GM12878 (cell line): ENCODE measurements at regions not wholly inside any gene's neighbourhood (a gene's known extent, or its start where the extent isn't known, plus 50 kb on each side); places are given as distances from the start of the nearest gene placed in this dataset.

Experiments used
- ATAC-seq: fragments of 200-7000 bp; cut with Tn5 transposase; 3 replicates; pipeline ENCODE4 v1.9.1; 2020; ENCODE audit warnings: mild to moderate bottlenecking, moderate library complexity
- BruUV-seq: library from RNA; stranded (reverse); fragments of 400-500 nt; replicated peaks from 2 replicates; lab custom pipeline; 2021; lab: Mats Ljungman, UMichigan
- CTCF ChIA-PET: fragments of 300-600 bp; sonication (Branson Sonifier 250); formaldehyde crosslinking; extraction: SDS; loops from one replicate; lab custom pipeline; 2021; ENCODE audit warnings: inconsistent platforms; lab: Yijun Ruan, JAX
- POLR2A ChIA-PET: fragments of 350-600 bp; formaldehyde crosslinking; extraction: SDS; loops from one replicate; lab custom pipeline; 2021; ENCODE audit warnings: inconsistent platforms; lab: Charles Lee
- RAD21 ChIA-PET: fragments of 300-600 bp; sonication (Branson Sonifier 250); formaldehyde crosslinking; loops from one replicate; lab custom pipeline; 2023; ENCODE audit warnings: antibody characterized with exemption; ENCODE audit not compliant: unreplicated experiment; lab: Charles Lee
- SMC1A ChIA-PET: fragments of 300-600 bp; sonication (Branson Sonifier 250); formaldehyde crosslinking; loops from one replicate; lab custom pipeline; 2023; ENCODE audit not compliant: unreplicated experiment, uncharacterized antibody; lab: Charles Lee
- DNase-seq: peaks from one replicate; pipeline ENCODE4 v3.0.0-alpha.2; 2011; ENCODE audit warnings: low read depth, low spot score
- FAIRE-seq: peaks from 3 replicates; lab custom pipeline; 2011; peaks lifted over from hg19 to GRCh38; lab: Jason Lieb, UNC
- H2AFZ ChIP-seq: 2 replicates; pipeline ENCODE4 v1.6.0; 2011; ENCODE audit warnings: low read depth, low read length, control low read depth; ENCODE audit not compliant: control insufficient read depth
- H3K27ac ChIP-seq: 2 replicates; pipeline ENCODE4 v1.5.1; 2011; ENCODE audit warnings: control low read depth; ENCODE audit not compliant: control insufficient read depth, insufficient read depth
- H3K27me3 ChIP-seq, 2 experiments: replicated peaks in 1 of 2; 2 replicates each; pipeline versions ENCODE4 v1.6.0 to v1.6.1; 2011; ENCODE audit warnings: low read length in 1 of 2; ENCODE audit not compliant: control insufficient read depth in 2 of 2, insufficient read depth in 2 of 2
- H3K36me3 ChIP-seq, 2 experiments: 2 replicates each; pipeline ENCODE4 v1.5.1; 2011; ENCODE audit warnings: low read length in 1 of 2; ENCODE audit not compliant: control insufficient read depth in 2 of 2, insufficient read depth in 2 of 2
- H3K4me1 ChIP-seq: 2 replicates; pipeline ENCODE4 v1.6.1; 2011; ENCODE audit warnings: mild to moderate bottlenecking, low read length, moderate library complexity, mixed read lengths; ENCODE audit not compliant: control insufficient read depth, insufficient read depth
- H3K4me2 ChIP-seq: 2 replicates; pipeline ENCODE4 v1.6.0; 2011; ENCODE audit warnings: control low read depth; ENCODE audit not compliant: control insufficient read depth, insufficient read depth
- H3K4me3 ChIP-seq: fragments of 200-600 bp; sonication (generic); 2 replicates; pipeline ENCODE4 v1.5.1; 2016
- H3K79me2 ChIP-seq: 2 replicates; pipeline ENCODE4 v1.6.0; 2011; ENCODE audit warnings: low read length; ENCODE audit not compliant: control insufficient read depth, insufficient read depth
- H3K9ac ChIP-seq: 2 replicates; pipeline ENCODE4 v1.8.0; 2011; ENCODE audit warnings: low read length, control low read depth, mixed read lengths; ENCODE audit not compliant: control insufficient read depth, insufficient read depth
- H3K9me3 ChIP-seq: replicated peaks from 3 replicates; pipeline ENCODE4 v1.5.1; 2011; ENCODE audit warnings: mild to moderate bottlenecking, low read length; ENCODE audit not compliant: control insufficient read depth, insufficient read depth
- H4K20me1 ChIP-seq: 2 replicates; pipeline ENCODE4 v1.6.0; 2011; ENCODE audit not compliant: control insufficient read depth, insufficient read depth
- ASH2L ChIP-seq: fragments of 300-600, 200-600 bp; sonication (generic); IDR thresholded peaks from 2 replicates; pipeline ENCODE4 v1.6.1; 2017; ENCODE audit warnings: low read depth, mild to moderate bottlenecking, borderline replicate concordance
- ATF3 ChIP-seq: IDR thresholded peaks from 2 replicates; pipeline ENCODE4 v1.6.1; 2011; ENCODE audit warnings: low read depth, mild to moderate bottlenecking, low read length, moderate library complexity, borderline replicate concordance; ENCODE audit errors: extremely low read depth
- CEBPB ChIP-seq, 2 experiments: fragments of 150-350 bp in 1 of 2; IDR thresholded peaks; 2 replicates each; pipeline ENCODE4 v1.6.1; 2012 to 2014; ENCODE audit warnings: low read depth in 2 of 2, low read length in 2 of 2, borderline replicate concordance in 1 of 2, inconsistent platforms in 1 of 2
- CREM ChIP-seq: IDR thresholded peaks from 2 replicates; pipeline ENCODE4 v1.6.1; 2014; ENCODE audit warnings: antibody characterized with exemption, low read depth
- E2F4 ChIP-seq: IDR thresholded peaks from 2 replicates; pipeline ENCODE4 v1.6.1; 2012; ENCODE audit warnings: low read depth, low read length, improper control_type of control experiment
- NFXL1 ChIP-seq: fragments of 450-650 bp; IDR thresholded peaks from 2 replicates; pipeline ENCODE4 v1.6.1; 2017; ENCODE audit warnings: antibody characterized with exemption, mild to moderate bottlenecking, borderline replicate concordance
- NFYA ChIP-seq: IDR thresholded peaks from 2 replicates; pipeline ENCODE4 v1.6.1; 2011; ENCODE audit warnings: low read depth, mild to moderate bottlenecking, low read length, improper control_type of control experiment, borderline replicate concordance
- NFYB ChIP-seq: IDR thresholded peaks from 2 replicates; pipeline ENCODE4 v1.6.1; 2011; ENCODE audit warnings: low read depth, mild to moderate bottlenecking, low read length, improper control_type of control experiment, moderate library complexity; ENCODE audit not compliant: insufficient read depth
- PRDM15 ChIP-seq: fragments of 450-650 bp; formaldehyde crosslinking; IDR thresholded peaks from 2 replicates; pipeline ENCODE4 v1.4.0; 2020; ENCODE audit warnings: mild to moderate bottlenecking, moderate library complexity
- RAD21 ChIP-seq: IDR thresholded peaks from 2 replicates; pipeline ENCODE4 v1.6.1; 2011; ENCODE audit warnings: mild to moderate bottlenecking, low read depth, low read length, moderate library complexity; ENCODE audit not compliant: insufficient read depth
- RELA ChIP-seq: fragments of 450-650 bp; IDR thresholded peaks from 2 replicates; pipeline ENCODE4 v1.8.0; 2014; ENCODE audit warnings: borderline replicate concordance; ENCODE audit not compliant: partially characterized antibody
- RUNX3 ChIP-seq: IDR thresholded peaks from 2 replicates; pipeline ENCODE4 v1.6.1; 2012; ENCODE audit warnings: low read length, inconsistent platforms
- SMARCA5 ChIP-seq: fragments of 450-650 bp; IDR thresholded peaks from 2 replicates; pipeline ENCODE4 v1.6.1; 2017; ENCODE audit warnings: mild to moderate bottlenecking
- SREBF1 ChIP-seq: IDR thresholded peaks from 2 replicates; pipeline ENCODE4 v1.6.1; 2012; ENCODE audit warnings: mild to moderate bottlenecking, low read length
- TCF12 ChIP-seq: IDR thresholded peaks from 2 replicates; pipeline ENCODE4 v1.6.1; 2011; ENCODE audit warnings: low read depth, mild to moderate bottlenecking, low read length
- USF1 ChIP-seq: IDR thresholded peaks from 2 replicates; pipeline ENCODE4 v1.6.1; 2011; ENCODE audit warnings: borderline replicate concordance, low read depth, mild to moderate bottlenecking, moderate library complexity, mixed read lengths, low read length; ENCODE audit not compliant: insufficient read depth; ENCODE audit errors: extremely low read length
- ZZZ3 ChIP-seq: IDR thresholded peaks from 2 replicates; pipeline ENCODE4 v1.6.1; 2011; ENCODE audit warnings: low read depth; ENCODE audit not compliant: control insufficient read depth, insufficient read length
- WGBS: methylation state at CpG from one replicate; pipeline ENCODE4 v1.1.6; 2016; ENCODE audit warnings: low lambda C conversion rate; ENCODE audit not compliant: insufficient replicate concordance, insufficient coverage; ENCODE audit errors: missing lambda C conversion rate; 5-methylcytosine and 5-hydroxymethylcytosine counted together
- in situ Hi-C: fragments of 300-500 bp; cut with MboI; formaldehyde crosslinking; loops from 9 replicates; pipeline ENCODE4 v1.14.3; 2018; ENCODE audit warnings: mixed read lengths
- intact Hi-C: fragments of 100-400 bp; cut with micrococcal nuclease; formaldehyde crosslinking; loops from one replicate; pipeline ENCODE4 v1.14.2; 2022; ENCODE audit not compliant: unreplicated experiment

- no peaks in the 10 kb centered on the region; a peak in 3 of 4 replicates for H3K27me3 ChIP-seq
- no peak for FAIRE-seq
- ChIA-PET POLR2A (no interaction called here), CTCF (no interaction called here), RAD21 (no interaction called here), SMC1A (interaction anchor here (1.6 kb wide), 1 partner anchor 11 kb away, joined by 3 read pairs; no protein-coding TSS in a partner anchor)
- DNase-seq, result no peak
- H3K4me2 ChIP-seq, result no peak overlapping the region
- H3K79me2 ChIP-seq, result no peaks in the 10 kb centered on the region
- no peaks in the 10 kb centered on the region for H3K9me3 ChIP-seq
- no peak overlapping the region for H3K27ac ChIP-seq
- H3K4me3 ChIP-seq, result no peak overlapping the region
- H3K36me3 ChIP-seq, result no peaks in the 10 kb centered on the region
- H3K9ac ChIP-seq, result no peak overlapping the region
- in situ Hi-C loops, result loop anchor here (25.0 kb wide), 1 partner anchor 1261 kb away; no protein-coding TSS in a partner anchor
- no peaks in the 10 kb centered on the region for H4K20me1 ChIP-seq
- no peak overlapping the region for H2AFZ ChIP-seq
- H3K4me1 ChIP-seq, result no peaks in the 10 kb centered on the region
- intact Hi-C loops, result no loop called here
- no peak for ATAC-seq
- 9% methylated on average over 3 of the region's 3 CpGs for WGBS
- BruUV-seq, result no TSS peak
- TF ChIP-seq PRDM15, result no peak
- no peak for TF ChIP-seq ASH2L
- no peak for TF ChIP-seq NFYB
- no peak for TF ChIP-seq SREBF1
- no peak for TF ChIP-seq TCF12
- no peak for TF ChIP-seq NFYA
- no peak for TF ChIP-seq RUNX3
- no peak for TF ChIP-seq CREM
- TF ChIP-seq SMARCA5, result no peak
- TF ChIP-seq NFXL1, result no peak
- TF ChIP-seq ZZZ3, result no peak
- TF ChIP-seq ATF3, result no peak
- TF ChIP-seq CEBPB (IDR thresholded peaks at IDR 0.05; ENCODE audit: borderline replicate concordance in 1 of 2, low read depth in 2 of 2, low read length in 2 of 2), result no peak
- TF ChIP-seq RELA, result no peak
- TF ChIP-seq USF1, result no peak
- no peak for TF ChIP-seq RAD21
- TF ChIP-seq E2F4, result no peak
Observed at GRCh38 chr2:103151046-103151445, 389.2 kb downstream of the TMEM182 start.
